WTC11 (cell line): ENCODE measurements at regions not wholly inside any gene's neighbourhood (a gene's known extent, or its start where the extent isn't known, plus 50 kb on each side); places are given as distances from the start of the nearest gene placed in this dataset.
A peak's percentile ranks its signal among the peaks of the same experiment; 100 is the strongest.

Experiments
- ATAC-seq: fragments of 200-7000 bp; cut with Tn5 transposase; 2 replicates; pipeline ENCODE4 v1.10.0; 2021; ENCODE audit warnings: mild to moderate bottlenecking, moderate library complexity
- CTCF ChIA-PET: fragments of 300-600 bp; sonication (Branson Sonifier 250); formaldehyde crosslinking; loops from one replicate; lab custom pipeline; 2021; ENCODE audit warnings: antibody characterized with exemption; lab: Charles Lee
- POLR2A ChIA-PET: fragments of 350-600 bp; sonication (Branson Sonifier 250); formaldehyde crosslinking; loops from one replicate; lab custom pipeline; 2021; ENCODE audit warnings: antibody characterized with exemption; lab: Charles Lee
- DNase-seq: peaks from one replicate; pipeline ENCODE4 v3.0.0; 2021; ENCODE audit warnings: low spot score
- H3K27ac Mint-ChIP-seq: 2 replicates; pipeline ENCODE4 v1.8.0; 2021; ENCODE audit warnings: mixed read lengths
- H3K27me3 Mint-ChIP-seq: 2 replicates; pipeline ENCODE4 v1.8.0; 2021; ENCODE audit warnings: low read depth, mild to moderate bottlenecking, moderate library complexity, mixed read lengths
- H3K36me3 Mint-ChIP-seq: 2 replicates; pipeline ENCODE4 v1.8.0; 2021; ENCODE audit warnings: mixed read lengths
- H3K4me1 Mint-ChIP-seq: 2 replicates; pipeline ENCODE4 v1.8.0; 2022; ENCODE audit warnings: mixed read lengths
- H3K4me3 Mint-ChIP-seq: 2 replicates; pipeline ENCODE4 v1.8.0; 2021; ENCODE audit warnings: mild to moderate bottlenecking, moderate library complexity, mixed read lengths
- H3K9me3 Mint-ChIP-seq: 2 replicates; pipeline ENCODE4 v1.8.0; 2021; ENCODE audit warnings: mixed read lengths
- ATF1 ChIP-seq: sonication (generic); formaldehyde crosslinking; IDR thresholded peaks from 2 replicates; pipeline ENCODE4 v1.8.1; 2023; ENCODE audit warnings: mild to moderate bottlenecking, moderate library complexity, missing genetic modification reagents
- E2F5 ChIP-seq: sonication (generic); formaldehyde crosslinking; IDR thresholded peaks from 2 replicates; pipeline ENCODE4 v1.8.1; 2022; ENCODE audit warnings: mild to moderate bottlenecking, moderate library complexity, missing genetic modification reagents
- GRHL2 ChIP-seq: fragments of 250-450 bp; sonication (Bioruptor Pico); IDR thresholded peaks from 2 replicates; pipeline ENCODE4 v1.8.0; 2022; ENCODE audit warnings: mild to moderate bottlenecking, moderate library complexity; ENCODE audit not compliant: insufficient replicate concordance, severe bottlenecking
- HMGA2 ChIP-seq: fragments of 250-450 bp; sonication (Bioruptor Pico); IDR thresholded peaks from 2 replicates; pipeline ENCODE4 v1.4.0; 2021; ENCODE audit warnings: mild to moderate bottlenecking, moderate library complexity
- JUN ChIP-seq: sonication (generic); formaldehyde crosslinking; IDR thresholded peaks from 2 replicates; pipeline ENCODE4 v1.8.0; 2023; ENCODE audit warnings: mild to moderate bottlenecking, missing genetic modification reagents
- KAT7 ChIP-seq: sonication (generic); formaldehyde crosslinking; IDR thresholded peaks from 2 replicates; pipeline ENCODE4 v1.8.1; 2023; ENCODE audit warnings: missing genetic modification reagents, mild to moderate bottlenecking, borderline replicate concordance
- MLX ChIP-seq: sonication (generic); formaldehyde crosslinking; IDR thresholded peaks from 2 replicates; pipeline ENCODE4 v1.8.1; 2023; ENCODE audit warnings: mild to moderate bottlenecking, missing genetic modification reagents, moderate library complexity
- NFYB ChIP-seq: sonication (generic); formaldehyde crosslinking; conservative IDR thresholded peaks from 2 replicates; pipeline ENCODE4 v1.8.0; 2022; ENCODE audit warnings: low read depth, missing genetic modification reagents
- NR1H2 ChIP-seq: sonication (generic); formaldehyde crosslinking; IDR thresholded peaks from 2 replicates; pipeline ENCODE4 v1.9.0; 2021; ENCODE audit warnings: mild to moderate bottlenecking, moderate library complexity, missing genetic modification reagents
- RORB ChIP-seq: fragments of 250-450 bp; sonication (Bioruptor Pico); IDR thresholded peaks from 2 replicates; pipeline ENCODE4 v1.9.0; 2021; ENCODE audit warnings: mild to moderate bottlenecking
- SMAD3 ChIP-seq: sonication (generic); formaldehyde crosslinking; IDR thresholded peaks from 2 replicates; pipeline ENCODE4 v1.8.0; 2022; ENCODE audit warnings: missing genetic modification reagents, mild to moderate bottlenecking, borderline replicate concordance
- TEAD1 ChIP-seq: sonication (generic); formaldehyde crosslinking; IDR thresholded peaks from 2 replicates; pipeline ENCODE4 v1.8.0; 2022; ENCODE audit warnings: mild to moderate bottlenecking, missing genetic modification reagents
- ZBTB21 ChIP-seq: sonication (generic); formaldehyde crosslinking; IDR thresholded peaks from 2 replicates; pipeline ENCODE4 v1.8.1; 2023; ENCODE audit warnings: mild to moderate bottlenecking, missing genetic modification reagents, borderline replicate concordance
- ZBTB43 ChIP-seq: sonication (generic); formaldehyde crosslinking; IDR thresholded peaks from 2 replicates; pipeline ENCODE4 v1.8.1; 2023; ENCODE audit warnings: mild to moderate bottlenecking, missing genetic modification reagents
- ZNF219 ChIP-seq: sonication (generic); formaldehyde crosslinking; IDR thresholded peaks from 2 replicates; pipeline ENCODE4 v1.8.0; 2023; ENCODE audit warnings: missing genetic modification reagents, mild to moderate bottlenecking, borderline replicate concordance
- ZNF263 ChIP-seq: sonication (generic); formaldehyde crosslinking; IDR thresholded peaks from 2 replicates; pipeline ENCODE4 v1.8.1; 2022; ENCODE audit warnings: low read depth, mild to moderate bottlenecking, moderate library complexity, missing genetic modification reagents
- ZNF425 ChIP-seq: fragments of 250-450 bp; sonication (Bioruptor Pico); conservative IDR thresholded peaks from 2 replicates; pipeline ENCODE4 v1.9.0; 2021; ENCODE audit warnings: mild to moderate bottlenecking
- ZNF671 ChIP-seq: fragments of 250-450 bp; sonication (Bioruptor Pico); IDR thresholded peaks from 2 replicates; pipeline ENCODE4 v1.8.0; 2021; ENCODE audit warnings: mild to moderate bottlenecking
- ZSCAN18 ChIP-seq: fragments of 250-450 bp; sonication (Bioruptor Pico); IDR thresholded peaks from 2 replicates; pipeline ENCODE4 v2.1.2; 2022; ENCODE audit warnings: mild to moderate bottlenecking, moderate library complexity

- TF ChIP-seq ATF1 (CRISPR knock-in tag) (no peak), RORB (CRISPR knock-in tag) (no peak), ZNF263 (CRISPR knock-in tag) (no peak), E2F5 (CRISPR knock-in tag) (no peak), NFYB (no peak), SMAD3 (CRISPR knock-in tag) (no peak), TEAD1 (CRISPR knock-in tag) (no peak), GRHL2 (CRISPR knock-in tag) (no peak), ZNF219 (CRISPR knock-in tag) (no peak), ZSCAN18 (CRISPR knock-in tag) (no peak)
- ATAC-seq (peak; percentile 74), DNase-seq (peak; percentile 79)
- Mint-ChIP-seq H3K27me3 (peaks cover 92% of the 10 kb centered on the region), H3K4me3 (peak overlapping the region; percentile 77), H3K9me3 (no peaks in the 10 kb centered on the region), H3K27ac (no peak overlapping the region), H3K4me1 (peaks cover 19% of the 10 kb centered on the region), H3K36me3 (no peaks in the 10 kb centered on the region)
- POLR2A ChIA-PET, result interaction anchor here (0.6 kb wide), 1 partner anchor 139 kb away, joined by 5 read pairs; no protein-coding TSS in a partner anchor
- CTCF ChIA-PET, result interaction anchor here (0.7 to 1.6 kb wide), 14 partner anchors 20 to 827 kb away, joined by 3 to 7 read pairs (median 3); no protein-coding TSS in a partner anchor
These were observed 254.6 kb downstream of the OTUD1 start for GRCh38 chr10:23693501-23693901.

GRCh38 chr10:23693925-23694324, 255.1 kb downstream of the OTUD1 start:
- Mint-ChIP-seq H3K36me3 (no peaks in the 10 kb centered on the region), H3K4me3 (peak overlapping the region; percentile 77), H3K4me1 (peaks cover 19% of the 10 kb centered on the region), H3K27ac (no peak overlapping the region), H3K27me3 (peaks cover 93% of the 10 kb centered on the region), H3K9me3 (no peaks in the 10 kb centered on the region)
- TF ChIP-seq HMGA2 (CRISPR knock-in tag) (no peak), ATF1 (CRISPR knock-in tag) (no peak), KAT7 (no peak), JUN (CRISPR knock-in tag) (no peak), ZNF425 (no peak), NR1H2 (CRISPR knock-in tag) (no peak), ZNF671 (CRISPR knock-in tag) (no peak)
- peak; percentile 34 for ATAC-seq
- CTCF ChIA-PET, result interaction anchor here (0.6 to 1.6 kb wide), 17 partner anchors 20 to 826 kb away, joined by 3 to 7 read pairs (median 3); no protein-coding TSS in a partner anchor
- POLR2A ChIA-PET, result interaction anchor here (0.6 kb wide), 1 partner anchor 139 kb away, joined by 5 read pairs; no protein-coding TSS in a partner anchor
- peak; percentile 34 for DNase-seq

- Mint-ChIP-seq H3K27me3 (peaks cover 93% of the 10 kb centered on the region), H3K36me3 (no peaks in the 10 kb centered on the region), H3K27ac (no peak overlapping the region), H3K4me3 (peak overlapping the region; percentile 77), H3K4me1 (peaks cover 19% of the 10 kb centered on the region), H3K9me3 (no peaks in the 10 kb centered on the region)
- POLR2A ChIA-PET, result no interaction called here
- ATAC-seq (peak; percentile 65), DNase-seq (peak; percentile 68)
- CTCF ChIA-PET, result interaction anchor here (0.6 to 1.6 kb wide), 15 partner anchors 19 to 826 kb away, joined by 3 to 7 read pairs (median 3); no protein-coding TSS in a partner anchor
- TF ChIP-seq ZBTB21 (CRISPR knock-in tag) (no peak), ZBTB43 (CRISPR knock-in tag) (peak; percentile 72; the same call in 1 of the 2 replicates), MLX (CRISPR knock-in tag) (no peak)
These were observed 255.6 kb downstream of the OTUD1 start for GRCh38 chr10:23694446-23694920.
